ENCODE measurements at regions not wholly inside any gene's neighbourhood (a gene's known extent, or its start where the extent isn't known, plus 50 kb on each side); places are given as distances from the start of the nearest gene placed in this dataset.

DNA sequence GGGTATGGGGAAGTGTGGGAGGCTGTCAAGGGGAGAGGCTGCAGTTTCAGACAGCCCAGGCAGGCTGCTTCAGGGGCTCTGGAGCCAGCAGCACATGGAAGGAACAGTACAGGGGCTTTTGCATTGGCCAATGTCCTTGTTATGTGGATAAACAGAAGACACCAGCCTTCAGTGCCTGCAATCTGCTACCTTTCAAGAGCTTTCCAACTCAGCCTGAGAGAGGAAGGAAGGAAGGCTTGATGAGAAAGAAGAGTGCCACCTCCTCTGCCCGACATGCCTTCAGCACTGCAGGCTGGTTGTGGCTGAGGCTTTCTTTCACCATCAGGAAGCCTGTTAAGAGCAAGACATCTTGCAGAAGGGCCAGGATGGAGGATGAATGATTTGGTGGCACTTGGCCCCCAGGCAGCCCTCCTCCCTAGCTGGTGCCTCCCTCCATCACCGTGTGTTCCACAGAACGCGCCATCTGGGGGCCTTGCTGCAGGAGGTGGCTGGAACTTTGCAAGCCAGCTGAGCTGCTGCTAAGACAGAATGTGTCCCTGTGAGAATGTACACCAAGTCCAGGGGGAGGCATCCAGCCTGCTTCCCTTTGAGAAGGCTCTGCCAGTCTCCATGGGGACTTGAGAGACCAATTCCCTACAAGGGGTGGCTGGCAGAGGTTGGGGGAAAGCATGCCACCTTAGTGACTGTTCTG, 372.4 kb upstream of the PROX1 start:
- CTCF ChIA-PET, result no interaction called here
- intact Hi-C loops (cut with micrococcal nuclease), result no loop called here

More for the DNA sequence above, 372.4 kb upstream of the PROX1 start:
- Histone ChIP-seq H3K4ac (ENCODE audit: low read depth, low read length) (no peak overlapping the region), H3K9me1 (ENCODE audit: insufficient read depth, low read length) (no peaks in the 10 kb centered on the region), H3K9ac (ENCODE audit: low read depth, low read length) (no peak overlapping the region), H2BK15ac (ENCODE audit: low read depth, low read length) (no peak overlapping the region), H2AFZ (replicated peaks; ENCODE audit: low read length, poor library complexity) (no peak overlapping the region), H4K8ac (ENCODE audit: low read depth in 2 of 2, low read length in 2 of 2) (no peak overlapping the region), H3K14ac (replicated peaks; ENCODE audit: low read depth, low read length) (no peak overlapping the region), H3K56ac (ENCODE audit: extremely low read depth, insufficient read depth, low read length) (no peak overlapping the region), H3K36me3 (ENCODE audit: control insufficient read depth, insufficient read depth, low read length) (no peaks in the 10 kb centered on the region), H3K23ac (ENCODE audit: low read depth, low read length) (no peak overlapping the region), H2BK20ac (ENCODE audit: low read depth, low read length) (no peak overlapping the region), H3K9me3 (ENCODE audit: control insufficient read depth, insufficient read depth, low read length) (peaks cover 12% of the 10 kb centered on the region), H3K79me1 (ENCODE audit: low read depth in 1 of 2, low read length in 2 of 2) (no peaks in the 10 kb centered on the region), H2BK5ac (ENCODE audit: low read depth, low read length, poor library complexity, severe bottlenecking) (no peak overlapping the region), H2BK120ac (ENCODE audit: low read depth, low read length) (no peak overlapping the region), H2AK9ac (replicated peaks; ENCODE audit: low read depth, low read length, poor library complexity) (no peak overlapping the region), H3K4me2 (ENCODE audit: low read depth, low read length) (no peak overlapping the region), H2AK5ac (ENCODE audit: low read depth, low read length) (no peak overlapping the region), H3K27ac (ENCODE audit: insufficient read depth, low read length) (no peak overlapping the region), H4K91ac (ENCODE audit: insufficient read depth, low read depth, low read length) (no peak overlapping the region), H4K5ac (ENCODE audit: low read depth, low read length) (no peak overlapping the region), H3K4me3 (ENCODE audit: insufficient read depth, low read depth, low read length) (no peak overlapping the region), H3K4me1 (ENCODE audit: control insufficient read depth, insufficient read depth, low read length) (no peaks in the 10 kb centered on the region), H3K27me3 (ENCODE audit: control insufficient read depth, insufficient read depth, low read length) (no peaks in the 10 kb centered on the region), H4K20me1 (ENCODE audit: insufficient read depth, low read length) (no peaks in the 10 kb centered on the region), H3K18ac (ENCODE audit: low read depth, low read length) (no peak overlapping the region)
- dilution Hi-C loops (cut with HindIII; ENCODE audit: low sequenced_read_pairs, unreplicated experiment), result no loop called here
- BruUV-seq (replicated peaks), result no TSS peak
- no peak for DNase-seq
- no peak for TF ChIP-seq CEBPB (IDR thresholded peaks at IDR 0.05; ENCODE audit: low read depth, low read length)
- TF ChIP-seq BHLHE40 (IDR thresholded peaks at IDR 0.05; ENCODE audit: low read depth, low read length), result no peak
- no peak for ATAC-seq (ENCODE audit: low read depth)
- POLR2A ChIA-PET (ENCODE audit: unreplicated experiment), result no interaction called here
- in situ Hi-C loops (cut with MboI; ENCODE audit: low sequenced_read_pairs), result no loop called here
- no CpG with 5 or more reads among the region's 4 CpGs for WGBS, 2 experiments (ENCODE audit: extremely low coverage in 2 of 2, insufficient read length in 1 of 2)

Measured in IMR-90 (cell line).